Head of caudate nucleus (tissue), 42 donors: ENCODE measurements at regions not wholly inside any gene's neighbourhood (a gene's known extent, or its start where the extent isn't known, plus 50 kb on each side); places are given as distances from the start of the nearest gene placed in this dataset.
"Not testable (repeated sequence)": the region's sequence is repeated elsewhere in the genome, so short reads cannot be mapped to it uniquely, and the experiment has no call there.

Experiments used
- DNase-seq, 42 donors: peaks; one replicate each; pipeline versions ENCODE4 v3.0.0 to v3.0.0-alpha.2; 2020 to 2021; ENCODE audit warnings: mixed read lengths in 7 of 42
- intact Hi-C: fragments of 100-400 bp; cut with DNase I; formaldehyde crosslinking; loops from one replicate; pipeline ENCODE4 v1.15.0; 2022

DNA sequence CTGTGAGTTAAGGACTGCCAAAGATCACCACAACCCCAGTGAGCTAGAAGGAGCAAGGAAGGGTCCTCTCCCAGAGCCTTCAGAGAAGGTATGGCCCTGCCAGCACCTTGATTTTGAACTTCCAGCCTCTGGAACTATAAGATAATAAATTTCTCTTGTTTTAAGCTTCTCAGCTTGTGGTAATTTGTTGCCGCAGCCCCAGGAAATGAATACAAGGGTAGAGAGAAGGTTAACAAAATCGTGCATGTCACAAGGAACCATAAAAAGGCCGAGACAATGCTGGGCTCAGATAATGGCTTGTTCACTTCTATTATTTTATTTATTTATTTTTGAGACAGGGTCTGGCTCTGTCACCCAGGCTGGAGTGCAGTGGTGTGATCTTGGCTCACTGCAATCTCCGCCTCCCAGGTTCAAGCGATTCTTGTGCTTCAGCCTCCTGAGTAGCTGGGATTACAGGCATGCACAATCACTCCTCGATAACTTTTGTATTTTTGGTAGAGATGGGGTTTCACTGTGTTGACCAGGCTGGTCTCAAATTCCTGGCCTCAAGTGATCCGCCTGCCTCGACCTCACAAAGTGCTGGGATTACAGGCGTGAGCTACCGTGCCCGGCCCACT is 71.5 kb downstream of the WSB1 start:
- DNase-seq, intact Hi-C loops: not testable (repeated sequence)

DNA sequence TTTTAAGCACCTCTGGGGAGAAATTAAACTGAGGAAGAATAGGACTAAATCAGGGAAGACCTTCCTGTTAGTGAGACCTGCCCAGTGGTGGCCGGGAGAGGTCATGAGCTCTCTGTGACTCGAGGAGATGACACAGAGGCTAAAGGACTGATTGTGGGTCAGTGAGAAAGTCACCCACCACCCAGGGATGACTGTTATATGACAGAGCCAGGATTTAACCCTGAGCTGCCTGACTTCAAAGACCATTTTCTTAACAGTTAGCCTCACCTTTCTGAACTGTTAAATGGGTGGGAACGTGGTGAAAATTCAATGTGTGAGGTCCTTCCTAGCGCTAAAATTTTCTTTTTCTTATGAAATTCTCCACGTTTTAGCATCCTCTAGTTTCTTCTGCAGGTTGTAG is 72.5 kb downstream of the WSB1 start:
- intact Hi-C loops, result no loop called here
- peak in 2 of 42 donors; percentile 2 to 7 for DNase-seq

DNA sequence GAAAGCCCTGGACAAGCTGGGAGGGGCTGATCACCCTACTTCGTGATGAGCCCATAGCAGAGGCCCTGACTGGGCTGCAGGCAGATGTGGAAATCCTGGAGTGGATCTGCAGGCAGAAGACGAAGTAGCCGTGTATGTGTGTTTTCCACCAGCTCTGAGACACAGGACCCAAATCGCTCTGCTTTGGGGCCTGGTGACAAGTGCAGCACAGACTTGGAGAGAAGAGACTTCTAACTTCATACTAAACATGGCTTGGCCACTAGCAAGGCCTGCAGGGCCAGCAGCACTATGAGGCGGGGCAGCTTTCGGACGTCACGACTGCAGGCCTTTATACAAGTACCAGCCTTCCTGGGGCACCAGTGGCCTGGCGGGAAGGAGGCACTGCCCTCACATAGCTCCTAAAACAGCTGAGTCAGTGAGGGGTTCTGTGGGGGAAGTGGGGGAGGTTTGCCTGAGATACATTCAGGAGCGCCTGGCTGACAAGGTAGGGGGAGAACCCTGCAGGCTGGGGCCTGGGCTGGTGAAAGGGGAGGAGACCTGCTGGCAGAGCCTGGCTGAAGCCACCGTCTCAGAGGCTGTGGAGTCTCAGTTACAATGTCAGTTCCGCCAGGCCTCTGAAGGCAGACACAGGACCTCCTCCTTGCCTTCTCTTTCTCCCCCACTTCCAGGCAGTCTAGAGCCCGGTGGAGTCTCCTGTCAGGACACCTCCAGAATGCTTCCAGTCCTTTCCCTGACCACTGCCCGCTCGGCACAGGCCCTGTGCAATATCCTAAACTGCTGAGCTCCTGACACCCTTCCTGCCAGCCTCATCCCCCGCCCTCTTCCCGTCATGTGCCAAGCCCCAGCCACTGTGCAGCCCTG is 73.4 kb downstream of the WSB1 start:
- peak in 1 of 42 donors; percentile 21 for DNase-seq
- intact Hi-C loops, result no loop called here

DNA sequence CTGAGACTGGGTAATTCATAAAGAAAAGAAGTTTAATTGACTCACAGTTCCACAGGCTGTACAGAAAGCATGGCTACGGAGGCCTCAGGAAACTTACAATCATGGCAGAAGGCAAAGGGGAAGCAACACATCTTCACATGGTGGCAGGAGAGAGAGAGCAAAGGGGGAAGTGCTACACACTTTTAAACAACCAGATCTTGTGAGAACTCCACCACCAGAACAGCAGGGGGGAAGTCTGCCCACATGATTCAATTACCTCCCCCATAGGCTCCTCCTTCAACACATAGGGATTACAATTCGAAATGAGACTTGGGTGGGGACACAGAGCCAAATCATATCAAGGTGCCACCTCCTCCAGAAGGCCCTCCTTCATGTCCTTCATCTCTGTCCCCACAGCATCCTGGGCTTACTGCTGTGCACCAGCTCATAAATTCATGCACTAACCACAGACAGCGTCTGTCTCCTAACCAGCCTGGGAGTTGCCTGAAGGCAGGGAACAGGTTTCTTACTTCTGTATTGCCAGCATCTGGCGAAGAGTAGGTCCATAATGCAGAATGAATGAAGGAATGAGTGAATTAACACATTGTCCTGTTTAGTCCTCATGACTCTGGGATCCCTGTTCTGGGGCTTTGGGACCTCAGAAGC is 74.4 kb downstream of the WSB1 start:
- DNase-seq, result no peak
- intact Hi-C loops, result no loop called here

DNA sequence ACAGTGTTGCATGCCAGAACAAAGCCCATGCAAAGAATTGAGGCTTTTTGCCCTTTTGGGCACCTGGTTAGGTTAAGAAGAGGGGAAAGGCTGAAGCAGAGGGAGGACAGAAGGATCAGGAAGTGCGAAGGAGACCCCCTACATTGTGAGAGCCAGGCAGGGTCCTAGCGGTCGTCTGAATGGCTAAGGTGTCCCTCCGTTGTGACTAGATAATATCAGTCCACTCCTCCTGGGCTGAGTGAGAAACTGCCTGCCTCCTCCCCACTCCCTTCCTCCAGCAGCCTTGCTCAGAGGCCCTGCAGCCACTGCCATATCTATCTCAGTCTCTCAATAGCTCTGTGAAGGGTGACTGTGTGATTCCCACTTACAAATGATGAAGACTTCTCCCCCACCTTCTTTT is 75.1 kb downstream of the WSB1 start:
- intact Hi-C loops, result no loop called here
- peak in 2 of 42 donors; percentile 2 to 8 for DNase-seq

DNA sequence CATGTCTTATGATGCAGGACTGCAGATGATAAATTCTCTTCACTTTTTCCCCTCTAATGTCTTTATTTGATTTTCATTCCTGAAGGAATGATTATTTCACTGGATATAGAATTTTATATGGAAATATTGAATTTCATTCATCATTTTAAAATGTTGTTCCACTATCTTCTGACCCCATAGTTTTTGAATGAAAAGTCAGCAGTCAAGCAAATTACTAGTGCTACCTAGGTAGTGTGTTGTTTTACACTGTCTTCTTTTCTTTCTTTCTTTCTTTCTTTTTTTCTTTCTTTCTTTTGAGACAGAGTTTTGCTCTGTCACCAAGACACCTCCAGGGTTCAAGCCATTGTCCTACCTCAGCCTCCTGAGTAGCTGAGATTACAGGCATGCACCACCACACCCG is 76.9 kb downstream of the WSB1 start:
- intact Hi-C loops, result no loop called here
- no peak for DNase-seq

DNA sequence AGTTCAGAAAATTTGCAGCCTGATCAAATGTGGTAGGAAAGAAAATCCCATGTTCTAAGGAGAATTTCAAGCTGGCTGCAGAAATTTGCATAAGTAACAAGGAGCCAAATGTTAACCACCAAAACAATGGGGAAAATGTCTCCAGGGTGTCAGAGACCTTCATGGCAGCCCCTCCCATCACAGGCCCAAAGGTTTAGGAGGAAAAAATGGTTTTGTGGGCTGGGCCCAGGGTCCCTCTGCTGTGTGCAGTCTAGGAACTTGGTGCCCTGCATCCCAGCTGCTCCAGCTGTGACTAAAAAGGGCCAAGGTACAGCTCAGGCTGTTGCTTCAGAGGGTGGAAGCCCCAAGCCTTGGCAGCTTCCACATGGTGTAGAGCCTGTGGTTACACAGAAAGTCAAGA is 79.8 kb downstream of the WSB1 start:
- peak in 1 of 42 donors; percentile 3 for DNase-seq
- intact Hi-C loops, result not testable (repeated sequence)

DNA sequence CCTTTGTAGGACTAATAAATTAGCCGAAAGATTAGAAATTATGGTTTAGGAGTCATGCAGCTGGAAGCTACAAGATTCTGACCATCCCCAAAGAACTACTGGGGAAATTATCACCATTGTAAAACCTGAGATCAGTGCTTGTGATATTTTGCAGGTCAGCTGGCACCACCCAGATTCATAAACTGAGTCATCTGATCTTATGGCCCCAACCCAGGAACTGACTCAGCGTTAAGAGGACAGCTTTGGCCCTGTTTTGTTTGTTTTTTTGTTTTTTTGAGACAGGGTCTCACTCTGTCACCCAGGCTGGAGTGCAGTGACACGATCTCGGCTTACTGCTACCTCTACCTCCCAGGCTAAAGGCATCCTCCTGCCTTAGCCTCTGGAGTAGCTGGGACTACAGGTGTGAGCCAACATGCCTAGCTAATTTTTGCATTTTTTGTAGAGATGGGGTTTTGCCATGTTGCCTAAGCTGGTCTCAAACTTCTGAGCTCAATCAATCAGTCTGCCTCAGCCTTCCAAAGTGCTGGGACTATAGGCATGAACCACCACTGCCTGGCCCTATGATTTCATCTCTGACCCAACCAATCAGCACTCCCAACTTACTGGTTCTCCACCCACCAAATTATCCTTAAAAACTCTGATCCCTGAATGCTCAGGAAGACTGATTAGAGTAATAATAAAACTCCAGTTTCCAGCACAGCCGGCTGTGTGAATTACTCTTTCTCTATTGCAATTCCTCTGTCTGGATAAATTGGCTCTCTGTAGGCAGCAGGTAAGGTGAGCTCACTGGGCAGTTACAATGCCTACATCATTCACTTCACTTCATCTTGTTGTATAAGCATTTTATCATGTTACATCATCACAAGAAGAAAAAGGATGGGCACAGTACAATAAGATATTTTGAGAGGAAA is 79.4 kb upstream of the KSR1 start:
- intact Hi-C loops, result no loop called here
- DNase-seq, result peak in 1 of 42 donors; percentile 6

DNA sequence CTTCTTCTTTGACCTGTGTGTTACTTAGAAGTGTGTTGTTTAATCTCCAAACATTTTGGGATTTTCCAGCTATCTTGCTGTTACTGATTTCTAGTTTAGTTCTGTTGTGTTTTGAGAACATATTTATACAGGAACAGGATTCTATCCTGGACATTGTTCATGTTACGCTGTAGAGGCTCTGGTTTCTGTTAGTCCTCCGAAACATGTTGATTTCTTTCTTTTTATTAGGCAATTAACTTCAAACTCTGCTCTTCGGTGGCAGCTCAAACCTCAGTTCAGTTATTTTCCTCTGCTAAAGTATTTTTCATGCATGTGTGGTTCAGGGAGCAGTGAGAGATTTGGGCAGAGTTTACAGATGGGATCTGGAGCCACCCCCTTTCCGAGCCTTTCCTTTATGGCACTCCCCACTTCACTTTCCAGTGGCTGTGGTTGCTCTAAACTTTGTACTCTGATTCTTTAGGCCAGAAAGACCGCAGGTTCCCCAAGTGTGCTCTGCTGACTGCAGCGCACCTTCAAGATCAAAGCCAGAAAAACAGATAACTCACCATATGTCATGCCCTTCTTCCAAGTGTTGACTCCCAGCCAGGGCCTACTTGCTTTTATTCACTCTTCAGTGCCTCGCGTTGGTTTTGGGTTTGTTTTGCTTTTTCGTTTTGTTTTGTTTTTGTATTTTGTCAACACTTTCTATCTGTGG is 77.6 kb upstream of the KSR1 start:
- no peak for DNase-seq
- intact Hi-C loops, result no loop called here

DNA sequence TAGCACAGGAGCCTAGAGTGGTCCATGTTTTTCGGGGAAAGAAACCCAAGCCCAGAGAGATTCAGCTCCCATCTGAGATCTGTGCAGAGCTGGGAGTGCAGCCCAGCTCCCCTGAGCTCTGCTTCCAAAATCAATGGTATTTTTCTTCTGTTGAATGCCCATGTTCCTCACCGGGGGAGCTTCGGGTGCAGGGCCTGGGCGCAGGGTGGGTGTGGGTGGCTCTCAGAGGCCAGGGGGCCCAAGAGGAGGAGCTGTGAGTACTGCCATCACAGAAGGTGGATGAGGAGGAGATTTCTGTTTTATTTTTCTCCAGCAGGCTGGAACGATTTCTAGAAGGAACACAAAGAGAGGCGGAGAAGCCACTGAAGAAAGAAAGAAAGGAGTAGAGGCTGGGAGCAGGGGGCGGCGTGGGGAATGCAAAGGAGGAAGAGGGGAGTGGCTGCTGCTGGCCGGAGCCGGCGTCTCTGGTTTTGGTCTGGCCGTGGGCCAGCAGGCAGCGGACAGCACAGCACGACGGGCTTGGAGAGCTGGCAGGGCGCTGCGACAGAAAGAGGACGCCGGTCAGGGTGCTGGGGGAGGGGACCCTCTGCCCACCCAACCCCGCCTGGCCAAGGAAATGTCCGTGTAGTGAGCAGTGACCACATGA is 76.2 kb upstream of the KSR1 start:
- peak; percentile 35 to 83 (median 65) for DNase-seq
- intact Hi-C loops, result no loop called here

DNA sequence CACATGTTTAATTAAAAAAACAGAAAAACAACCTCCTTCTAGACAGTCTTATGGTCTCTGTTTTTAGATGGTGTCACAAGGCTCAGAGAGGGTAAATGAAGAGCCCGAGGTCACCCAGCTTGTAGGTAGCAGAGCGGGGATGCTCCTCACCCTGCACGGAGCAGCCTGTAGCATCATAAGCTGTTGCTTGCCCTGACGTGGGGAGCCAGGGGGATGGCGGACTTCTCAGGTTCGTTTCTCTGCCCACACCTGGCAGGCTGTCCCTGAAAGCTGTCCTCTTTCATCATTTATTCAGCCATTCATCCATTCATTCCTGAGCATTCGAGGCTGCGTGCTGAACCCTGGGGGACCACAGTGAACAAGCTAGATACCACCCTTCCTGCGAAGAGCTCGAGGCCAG is 75.7 kb upstream of the KSR1 start:
- DNase-seq, result no peak
- intact Hi-C loops, result no loop called here

DNA sequence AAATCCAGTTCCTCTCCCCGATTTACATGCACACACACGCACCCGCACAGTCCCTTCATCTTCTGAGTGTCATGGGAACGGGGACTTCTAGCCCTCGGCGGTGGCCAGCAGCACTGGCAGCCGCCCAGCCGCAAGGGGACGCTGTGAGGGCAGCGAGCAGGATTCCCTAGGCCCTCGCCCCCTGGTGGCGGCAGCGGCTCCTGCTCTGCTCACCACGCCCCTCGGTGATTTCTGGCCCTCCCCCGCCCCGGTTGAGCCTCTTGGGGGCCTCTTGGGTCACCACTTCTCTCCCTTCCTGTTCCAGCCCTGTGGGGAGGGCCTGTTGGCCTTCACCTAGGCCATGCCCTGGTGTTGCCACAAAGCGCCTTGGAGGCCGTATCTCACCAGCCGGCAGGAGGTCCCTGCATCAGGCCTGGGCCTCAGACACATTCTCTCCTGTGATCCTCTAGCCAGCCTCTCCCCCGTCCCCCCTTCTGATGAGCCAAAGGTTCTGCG is 75.2 kb upstream of the KSR1 start:
- peak; percentile 20 to 84 (median 63) for DNase-seq
- intact Hi-C loops, result no loop called here

DNA sequence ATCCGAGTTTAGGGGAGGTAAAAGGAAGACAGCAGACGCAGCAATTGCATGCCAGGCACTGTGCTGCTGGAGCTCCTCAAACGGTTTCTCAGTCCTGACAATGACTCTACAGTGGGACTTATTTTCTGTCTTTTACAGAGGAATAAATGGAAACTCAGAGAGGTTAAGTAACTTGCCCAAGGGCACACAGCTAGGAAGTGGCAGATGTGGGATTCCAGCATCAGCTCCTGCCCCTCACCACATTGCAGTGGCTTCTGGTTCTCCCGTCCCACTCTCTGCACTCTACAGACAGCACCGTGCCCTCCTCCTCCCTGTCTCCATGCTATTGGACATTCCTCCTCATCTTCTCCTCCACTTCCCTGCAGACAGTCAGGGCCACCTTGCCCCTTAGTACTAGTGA is 74.2 kb upstream of the KSR1 start:
- intact Hi-C loops, result no loop called here
- DNase-seq, result no peak

DNA sequence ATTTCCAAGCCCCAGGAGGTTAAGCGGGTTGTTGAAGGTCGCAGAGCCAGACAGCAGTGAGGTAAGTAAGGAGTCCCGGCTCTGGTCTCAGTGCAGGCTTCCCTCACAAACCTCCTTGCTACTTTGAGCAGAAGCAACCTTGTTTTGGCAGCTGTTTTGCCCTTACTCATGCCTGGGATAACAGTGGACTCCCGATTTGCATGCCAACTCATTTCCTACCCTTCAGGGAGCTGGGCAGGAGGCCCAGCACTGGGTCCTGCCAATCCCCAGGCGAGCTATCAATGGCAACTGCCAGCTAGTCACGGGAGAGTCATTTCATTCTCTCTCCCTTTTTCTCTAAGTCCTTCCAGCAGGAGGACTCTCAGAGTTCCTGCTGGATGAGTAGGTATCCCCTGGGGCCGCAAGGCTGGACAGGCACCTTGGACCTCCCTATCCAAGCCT is 72.0 kb upstream of the KSR1 start:
- intact Hi-C loops, result no loop called here
- DNase-seq, result peak in 34 of 42 donors; percentile 14 to 84 (median 50)

DNA sequence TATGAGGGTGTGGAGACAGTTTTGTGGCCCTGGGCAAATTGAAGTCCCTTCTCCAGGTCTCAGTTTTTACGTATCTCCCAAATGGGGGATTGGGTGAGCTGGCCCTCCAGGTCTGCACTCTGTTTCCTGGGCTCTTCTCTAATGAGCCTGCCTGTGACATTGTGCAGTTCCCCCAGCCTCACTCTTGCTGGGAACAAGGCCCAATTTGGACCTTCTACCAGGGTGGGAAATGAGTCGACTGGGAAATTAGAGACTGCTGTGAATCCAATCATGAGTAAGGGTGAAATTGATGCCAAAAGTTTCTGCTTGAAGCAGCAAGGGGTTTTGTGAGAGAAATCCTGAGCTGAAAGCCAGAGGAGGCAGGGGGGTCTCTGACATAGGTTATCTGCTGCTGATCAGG is 71.5 kb upstream of the KSR1 start:
- DNase-seq, result peak in 2 of 42 donors; percentile 12 to 48
- intact Hi-C loops, result no loop called here

DNA sequence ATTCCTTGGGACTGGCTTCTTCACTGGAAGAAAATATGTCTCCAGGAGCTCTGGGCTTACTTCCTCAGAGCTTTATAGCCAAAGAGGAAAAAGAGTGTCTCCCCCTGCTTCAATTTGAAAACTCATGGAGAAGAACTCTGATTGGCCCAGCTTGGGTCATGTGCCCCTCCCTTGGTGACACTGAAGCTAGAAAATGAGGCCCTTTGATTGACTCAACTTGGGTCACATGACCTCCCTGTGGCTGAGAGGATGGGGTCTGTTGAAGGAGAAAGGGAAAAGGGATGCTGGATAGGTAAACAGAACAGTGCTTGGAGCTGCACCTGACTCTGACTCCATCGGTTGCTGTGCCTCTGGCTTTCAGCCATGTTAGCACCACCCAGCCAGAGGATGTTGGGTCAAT is 70.6 kb upstream of the KSR1 start:
- intact Hi-C loops, result no loop called here
- DNase-seq, result no peak

DNA sequence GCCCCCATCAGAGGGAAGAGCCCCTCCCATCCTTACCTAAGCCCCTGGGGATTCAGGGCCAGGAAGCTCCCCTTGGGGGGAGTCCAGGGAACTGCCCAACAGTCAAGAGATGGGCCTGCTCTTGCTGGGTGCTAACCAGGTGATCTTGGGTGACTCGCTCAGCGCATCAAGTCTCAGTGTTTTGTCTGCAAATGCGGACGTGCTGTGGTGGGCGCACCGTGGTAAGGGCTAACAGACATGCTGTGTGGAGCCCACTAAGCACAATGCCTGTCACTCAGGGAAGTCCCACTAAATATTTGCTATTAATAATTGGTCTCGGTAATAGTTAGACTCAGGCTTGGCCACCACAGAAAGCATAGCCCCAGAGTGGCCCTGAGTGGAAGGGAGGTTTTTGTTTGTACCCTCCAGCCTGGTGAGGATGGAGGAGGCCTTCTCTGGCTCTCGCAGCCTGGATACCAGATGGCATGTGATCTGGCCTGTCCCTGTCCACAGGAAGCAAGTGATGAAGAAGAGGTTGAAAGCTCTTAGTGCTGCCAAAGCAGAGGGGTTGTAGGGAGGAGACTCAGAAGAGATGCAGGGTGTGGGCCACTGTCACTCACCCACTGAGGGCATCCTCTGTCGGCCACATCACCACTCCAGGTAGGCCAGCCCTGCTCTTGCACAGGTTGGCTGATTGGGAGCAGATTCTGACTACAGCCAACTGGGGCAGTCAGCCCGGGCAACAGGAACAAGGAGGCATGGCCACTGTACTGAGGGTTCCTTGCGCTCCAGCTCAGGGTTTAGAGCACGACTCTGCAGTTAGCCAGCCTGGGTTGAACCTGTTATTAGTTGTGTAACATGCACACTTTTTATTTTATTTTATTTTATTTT is 69.8 kb upstream of the KSR1 start:
- peak in 1 of 42 donors; percentile 9 for DNase-seq
- intact Hi-C loops, result no loop called here
